HEK293 (cell line): ENCODE measurements at regions not wholly inside any gene's neighbourhood (a gene's known extent, or its start where the extent isn't known, plus 50 kb on each side); places are given as distances from the start of the nearest gene placed in this dataset.

Source experiments
- CTCF ChIA-PET: fragments of 350-600 bp; formaldehyde crosslinking; extraction: SDS; loops from one replicate; lab custom pipeline; 2021; ENCODE audit warnings: antibody characterized with exemption; lab: Yijun Ruan, JAX
- POLR2A ChIA-PET: fragments of 300-600 bp; formaldehyde crosslinking; extraction: SDS; loops from one replicate; lab custom pipeline; 2020; ENCODE audit warnings: antibody characterized with exemption, inconsistent platforms; lab: Yijun Ruan, JAX
- H3K27ac ChIP-seq: fragments of 200-500 bp; sonication (Bioruptor generic); 2 replicates; pipeline ENCODE4 v1.5.1; 2014; ENCODE audit warnings: low read depth, low read length, control low read depth, inconsistent platforms; ENCODE audit errors: extremely low read depth
- H3K36me3 ChIP-seq, 2 experiments: fragments of 200-500 bp in 1 of 2; sonication (Bioruptor generic) in 1 of 2; 1 replicate in 1 of 2; 2 replicates in 1 of 2; pipeline ENCODE4 v1.5.1; 2014 to 2017; ENCODE audit warnings: inconsistent platforms in 2 of 2, low read length in 2 of 2; ENCODE audit not compliant: control insufficient read depth in 2 of 2, insufficient read depth in 1 of 2
- H3K4me1 ChIP-seq: fragments of 200-500 bp; sonication (Bioruptor generic); 2 replicates; pipeline ENCODE4 v1.5.1; 2014; ENCODE audit warnings: mild to moderate bottlenecking, low read length, inconsistent platforms; ENCODE audit not compliant: control insufficient read depth, insufficient read depth
- H3K4me3 ChIP-seq: 2 replicates; pipeline ENCODE4 v1.5.1; 2011; ENCODE audit warnings: low read depth, mild to moderate bottlenecking, control low read depth, low read length, moderate library complexity
- H3K9me3 ChIP-seq: fragments of 200-500 bp; sonication (Bioruptor generic); 2 replicates; pipeline ENCODE4 v1.5.1; 2014; ENCODE audit warnings: low read depth, low read length, inconsistent platforms; ENCODE audit not compliant: control insufficient read depth, insufficient read depth
- BCL11B ChIP-seq: fragments of 450-650 bp; formaldehyde crosslinking; IDR thresholded peaks from 2 replicates; pipeline ENCODE4 v1.5.1; 2016; ENCODE audit warnings: low read depth, missing biosample characterization, missing genetic modification characterization
- ELK4 ChIP-seq: IDR thresholded peaks from 2 replicates; pipeline ENCODE4 v1.6.1; 2011; ENCODE audit warnings: mild to moderate bottlenecking, low read depth, low read length, borderline replicate concordance
- FEZF1 ChIP-seq: fragments of 450-650 bp; formaldehyde crosslinking; IDR thresholded peaks from 2 replicates; pipeline ENCODE4 v1.5.1; 2016; ENCODE audit warnings: missing biosample characterization, missing genetic modification characterization
- GFI1B ChIP-seq: fragments of 450-650 bp; formaldehyde crosslinking; IDR thresholded peaks from 2 replicates; pipeline ENCODE4 v1.5.1; 2016; ENCODE audit warnings: missing biosample characterization, missing genetic modification characterization
- SALL2 ChIP-seq: fragments of 450-650 bp; formaldehyde crosslinking; IDR thresholded peaks from 2 replicates; pipeline ENCODE4 v1.5.0; 2017; ENCODE audit warnings: missing biosample characterization, mild to moderate bottlenecking, missing genetic modification characterization, borderline replicate concordance
- ZEB2 ChIP-seq: fragments of 450-650 bp; formaldehyde crosslinking; IDR thresholded peaks from 2 replicates; pipeline ENCODE4 v1.5.1; 2016; ENCODE audit warnings: missing biosample characterization, missing genetic modification characterization
- ZNF18 ChIP-seq: fragments of 450-650 bp; formaldehyde crosslinking; IDR thresholded peaks from 2 replicates; pipeline ENCODE4 v1.5.1; 2016; ENCODE audit warnings: missing biosample characterization, missing genetic modification characterization
- ZNF394 ChIP-seq: fragments of 450-650 bp; formaldehyde crosslinking; IDR thresholded peaks from 2 replicates; pipeline ENCODE4 v1.5.1; 2016; ENCODE audit warnings: missing biosample characterization, missing genetic modification characterization, mild to moderate bottlenecking, moderate library complexity, borderline replicate concordance
- ZNF600 ChIP-seq: fragments of 450-650 bp; formaldehyde crosslinking; IDR thresholded peaks from 2 replicates; pipeline ENCODE4 v1.5.1; 2016; ENCODE audit warnings: missing biosample characterization, missing genetic modification characterization
- TF ChIP-seq, protein P1 (sequence below): fragments of 450-650 bp; formaldehyde crosslinking; IDR thresholded peaks from 2 replicates; pipeline ENCODE4 v1.5.1; 2016; ENCODE audit warnings: missing biosample characterization, missing genetic modification characterization
- TF ChIP-seq, protein P2 (sequence below): fragments of 450-650 bp; formaldehyde crosslinking; IDR thresholded peaks from 2 replicates; pipeline ENCODE4 v1.5.1; 2016; ENCODE audit warnings: missing biosample characterization, missing genetic modification characterization

- no peak for TF ChIP-seq ZEB2 (tag by site-specific recombination)
Observed at GRCh38 chr3:176141837-176142236, 1055.4 kb downstream of the TBL1XR1 start (continued).

DNA sequence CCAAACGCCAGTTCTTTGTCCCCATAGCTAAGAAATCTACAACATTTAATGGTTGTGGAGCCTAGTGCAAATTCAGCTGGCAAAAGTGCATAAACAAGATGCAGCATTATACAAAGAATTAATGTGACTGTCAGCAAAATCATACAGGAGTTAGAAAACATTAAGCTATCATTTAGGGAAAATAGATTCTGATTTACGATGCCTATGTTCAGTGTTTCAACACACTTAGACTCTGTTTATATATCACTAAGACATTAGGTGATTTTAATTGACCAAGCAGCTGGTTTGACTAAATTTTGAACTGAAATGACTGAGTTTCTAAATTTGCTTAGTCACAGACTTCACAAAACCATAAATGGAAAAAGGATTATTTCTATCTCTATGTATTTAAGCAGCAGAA, 1076.8 kb downstream of the TBL1XR1 start:
- POLR2A ChIA-PET: no interaction called here
- TF ChIP-seq, protein P1, sequence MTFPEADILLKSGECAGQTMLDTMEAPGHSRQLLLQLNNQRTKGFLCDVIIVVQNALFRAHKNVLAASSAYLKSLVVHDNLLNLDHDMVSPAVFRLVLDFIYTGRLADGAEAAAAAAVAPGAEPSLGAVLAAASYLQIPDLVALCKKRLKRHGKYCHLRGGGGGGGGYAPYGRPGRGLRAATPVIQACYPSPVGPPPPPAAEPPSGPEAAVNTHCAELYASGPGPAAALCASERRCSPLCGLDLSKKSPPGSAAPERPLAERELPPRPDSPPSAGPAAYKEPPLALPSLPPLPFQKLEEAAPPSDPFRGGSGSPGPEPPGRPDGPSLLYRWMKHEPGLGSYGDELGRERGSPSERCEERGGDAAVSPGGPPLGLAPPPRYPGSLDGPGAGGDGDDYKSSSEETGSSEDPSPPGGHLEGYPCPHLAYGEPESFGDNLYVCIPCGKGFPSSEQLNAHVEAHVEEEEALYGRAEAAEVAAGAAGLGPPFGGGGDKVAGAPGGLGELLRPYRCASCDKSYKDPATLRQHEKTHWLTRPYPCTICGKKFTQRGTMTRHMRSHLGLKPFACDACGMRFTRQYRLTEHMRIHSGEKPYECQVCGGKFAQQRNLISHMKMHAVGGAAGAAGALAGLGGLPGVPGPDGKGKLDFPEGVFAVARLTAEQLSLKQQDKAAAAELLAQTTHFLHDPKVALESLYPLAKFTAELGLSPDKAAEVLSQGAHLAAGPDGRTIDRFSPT (tag by site-specific recombination): no peak
- TF ChIP-seq FEZF1 (tag by site-specific recombination) (no peak), GFI1B (tag by site-specific recombination) (no peak), BCL11B (tag by site-specific recombination) (no peak), ZNF600 (tag by site-specific recombination) (no peak)
- TF ChIP-seq, all 188 proteins: peak for 0
- Histone ChIP-seq H3K36me3 (no peaks in the 10 kb centered on the region), H3K9me3 (no peaks in the 10 kb centered on the region), H3K4me1 (no peaks in the 10 kb centered on the region), H3K4me3 (no peak overlapping the region), H3K27ac (no peak overlapping the region)
- CTCF ChIA-PET: no interaction called here

- no peaks in the 10 kb centered on the region for H3K9me3 ChIP-seq
- H3K27ac ChIP-seq: no peak overlapping the region
- POLR2A ChIA-PET: no interaction called here
- no peak for TF ChIP-seq ELK4
- no peak for TF ChIP-seq SALL2 (tag by site-specific recombination)
- no peak for TF ChIP-seq ZNF18
- CTCF ChIA-PET: no interaction called here
- no peak overlapping the region for H3K4me3 ChIP-seq
- H3K4me1 ChIP-seq: no peaks in the 10 kb centered on the region
- no peaks in the 10 kb centered on the region for H3K36me3 ChIP-seq
Observed at GRCh38 chr3:176119826-176120225, 1077.5 kb downstream of the TBL1XR1 start.

DNA sequence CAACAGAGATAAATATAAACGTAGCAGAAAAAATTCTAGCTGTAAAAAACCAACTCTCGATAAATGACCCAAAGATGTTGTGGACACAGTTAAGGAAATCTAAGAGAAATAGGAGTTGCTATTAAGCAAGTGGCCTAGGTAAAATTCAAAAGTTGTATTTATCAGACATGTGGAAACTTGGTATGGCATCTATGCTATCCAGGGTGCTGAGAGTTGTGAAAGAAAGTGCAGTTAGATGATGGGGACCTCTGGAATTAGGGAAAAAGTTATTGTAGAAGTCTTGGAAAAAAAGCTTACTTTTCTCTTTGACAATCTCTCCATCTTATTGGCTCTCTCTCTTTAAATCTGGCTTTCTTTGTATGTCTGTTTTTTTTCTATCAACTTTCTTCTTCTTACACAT, 1090.9 kb downstream of the TBL1XR1 start:
- ChIA-PET CTCF (no interaction called here), POLR2A (no interaction called here)
- no peaks in the 10 kb centered on the region for H3K9me3 ChIP-seq
- H3K4me1 ChIP-seq: no peaks in the 10 kb centered on the region
- TF ChIP-seq, protein P2, sequence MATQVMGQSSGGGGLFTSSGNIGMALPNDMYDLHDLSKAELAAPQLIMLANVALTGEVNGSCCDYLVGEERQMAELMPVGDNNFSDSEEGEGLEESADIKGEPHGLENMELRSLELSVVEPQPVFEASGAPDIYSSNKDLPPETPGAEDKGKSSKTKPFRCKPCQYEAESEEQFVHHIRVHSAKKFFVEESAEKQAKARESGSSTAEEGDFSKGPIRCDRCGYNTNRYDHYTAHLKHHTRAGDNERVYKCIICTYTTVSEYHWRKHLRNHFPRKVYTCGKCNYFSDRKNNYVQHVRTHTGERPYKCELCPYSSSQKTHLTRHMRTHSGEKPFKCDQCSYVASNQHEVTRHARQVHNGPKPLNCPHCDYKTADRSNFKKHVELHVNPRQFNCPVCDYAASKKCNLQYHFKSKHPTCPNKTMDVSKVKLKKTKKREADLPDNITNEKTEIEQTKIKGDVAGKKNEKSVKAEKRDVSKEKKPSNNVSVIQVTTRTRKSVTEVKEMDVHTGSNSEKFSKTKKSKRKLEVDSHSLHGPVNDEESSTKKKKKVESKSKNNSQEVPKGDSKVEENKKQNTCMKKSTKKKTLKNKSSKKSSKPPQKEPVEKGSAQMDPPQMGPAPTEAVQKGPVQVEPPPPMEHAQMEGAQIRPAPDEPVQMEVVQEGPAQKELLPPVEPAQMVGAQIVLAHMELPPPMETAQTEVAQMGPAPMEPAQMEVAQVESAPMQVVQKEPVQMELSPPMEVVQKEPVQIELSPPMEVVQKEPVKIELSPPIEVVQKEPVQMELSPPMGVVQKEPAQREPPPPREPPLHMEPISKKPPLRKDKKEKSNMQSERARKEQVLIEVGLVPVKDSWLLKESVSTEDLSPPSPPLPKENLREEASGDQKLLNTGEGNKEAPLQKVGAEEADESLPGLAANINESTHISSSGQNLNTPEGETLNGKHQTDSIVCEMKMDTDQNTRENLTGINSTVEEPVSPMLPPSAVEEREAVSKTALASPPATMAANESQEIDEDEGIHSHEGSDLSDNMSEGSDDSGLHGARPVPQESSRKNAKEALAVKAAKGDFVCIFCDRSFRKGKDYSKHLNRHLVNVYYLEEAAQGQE (tag by site-specific recombination): peak; percentile 84
- no peak for TF ChIP-seq ZNF394 (tag by site-specific recombination)
- no peaks in the 10 kb centered on the region for H3K36me3 ChIP-seq
- no peak overlapping the region for H3K4me3 ChIP-seq
- no peak overlapping the region for H3K27ac ChIP-seq
